GM23338 (cell line): ENCODE measurements at regions not wholly inside any gene's neighbourhood (a gene's known extent, or its start where the extent isn't known, plus 50 kb on each side); places are given as distances from the start of the nearest gene placed in this dataset.

Experiments used
- ATAC-seq: fragments of 200-7000 bp; cut with Tn5 transposase; 3 replicates; pipeline ENCODE4 v1.9.1; 2020
- DNase-seq: peaks from one replicate; pipeline ENCODE4 v3.0.0-alpha.2; 2015; ENCODE audit warnings: low spot score
- H2AFZ ChIP-seq: fragments of 200-600 bp; sonication (generic); 2 replicates; pipeline ENCODE4 v1.8.0; 2016; ENCODE audit warnings: antibody characterized with exemption, mild to moderate bottlenecking, moderate library complexity
- H3F3A ChIP-seq: fragments of 200-600 bp; sonication (generic); replicated peaks from 2 replicates; pipeline ENCODE4 v1.8.0; 2017; ENCODE audit warnings: antibody characterized with exemption, mixed run types, low read depth
- H3K27ac ChIP-seq: fragments of 200-600 bp; sonication (generic); 2 replicates; pipeline ENCODE4 v1.6.1; 2016; ENCODE audit warnings: low read depth
- H3K27me3 ChIP-seq: fragments of 200-600 bp; sonication (generic); 2 replicates; pipeline ENCODE4 v1.8.0; 2016; ENCODE audit warnings: mild to moderate bottlenecking, mixed run types, moderate library complexity; ENCODE audit not compliant: insufficient read depth
- H3K36me3 ChIP-seq: fragments of 200-600 bp; sonication (generic); 2 replicates; pipeline ENCODE4 v1.8.0; 2016; ENCODE audit warnings: mild to moderate bottlenecking; ENCODE audit not compliant: insufficient read depth
- H3K4me1 ChIP-seq: fragments of 200-600 bp; sonication (generic); 2 replicates; pipeline ENCODE4 v1.8.0; 2016; ENCODE audit warnings: mild to moderate bottlenecking, moderate library complexity; ENCODE audit not compliant: insufficient read depth
- H3K4me2 ChIP-seq: fragments of 200-600 bp; sonication (generic); 2 replicates; pipeline ENCODE4 v1.7.1; 2017; ENCODE audit warnings: mixed run types
- H3K4me3 ChIP-seq: fragments of 200-600 bp; sonication (generic); 2 replicates; pipeline ENCODE4 v1.6.1; 2016; ENCODE audit warnings: mixed run types
- H3K79me2 ChIP-seq: fragments of 200-600 bp; sonication (generic); replicated peaks from 2 replicates; pipeline ENCODE4 v1.8.0; 2017; ENCODE audit warnings: mild to moderate bottlenecking; ENCODE audit not compliant: insufficient read depth
- H3K9me2 ChIP-seq: fragments of 200-600 bp; sonication (generic); 2 replicates; pipeline ENCODE4 v1.8.0; 2017; ENCODE audit not compliant: insufficient read depth
- H4K20me1 ChIP-seq: fragments of 200-600 bp; sonication (generic); replicated peaks from 2 replicates; pipeline ENCODE4 v1.8.0; 2017; ENCODE audit warnings: mild to moderate bottlenecking; ENCODE audit not compliant: insufficient read depth
- H3K27ac Mint-ChIP-seq: 2 replicates; pipeline ENCODE4 v1.8.0; 2020; ENCODE audit warnings: inconsistent platforms, mild to moderate bottlenecking, moderate library complexity, mixed read lengths
- H3K27me3 Mint-ChIP-seq: 3 replicates; pipeline ENCODE4 v1.8.0; 2022; ENCODE audit warnings: low read depth, mild to moderate bottlenecking, moderate library complexity, mixed read lengths, inconsistent platforms; ENCODE audit not compliant: insufficient read depth, poor library complexity
- H3K36me3 Mint-ChIP-seq: 3 replicates; pipeline ENCODE4 v1.8.0; 2021; ENCODE audit warnings: low read depth, mild to moderate bottlenecking, inconsistent platforms, moderate library complexity, mixed read lengths
- H3K4me1 Mint-ChIP-seq: 3 replicates; pipeline ENCODE4 v1.8.0; 2020; ENCODE audit warnings: mild to moderate bottlenecking, inconsistent platforms, mixed read lengths
- H3K4me3 Mint-ChIP-seq: 3 replicates; pipeline ENCODE4 v1.8.0; 2021; ENCODE audit warnings: moderate library complexity, mild to moderate bottlenecking, inconsistent platforms, mixed read lengths
- H3K9me3 Mint-ChIP-seq: 3 replicates; pipeline ENCODE4 v1.8.0; 2020; ENCODE audit warnings: moderate library complexity, mild to moderate bottlenecking, inconsistent platforms, mixed read lengths
- CREB1 ChIP-seq: fragments of 250-450 bp; sonication (Bioruptor Pico); IDR thresholded peaks from 2 replicates; pipeline ENCODE4 v1.5.0; 2020; ENCODE audit warnings: low read depth, mild to moderate bottlenecking, moderate library complexity
- EZH2 ChIP-seq: fragments of 200-600 bp; sonication (generic); IDR thresholded peaks from one replicate; pipeline ENCODE4 v1.8.0; 2017; ENCODE audit warnings: antibody characterized with exemption, mild to moderate bottlenecking, low read depth; ENCODE audit not compliant: unreplicated experiment
- EZH2phosphoT487 ChIP-seq: fragments of 200-600 bp; sonication (generic); IDR thresholded peaks from one replicate; pipeline ENCODE4 v1.8.1; 2018; ENCODE audit warnings: antibody characterized with exemption; ENCODE audit not compliant: unreplicated experiment
- JUNB ChIP-seq: IDR thresholded peaks from one replicate; pipeline ENCODE4 v1.6.1; 2016; ENCODE audit warnings: antibody characterized with exemption; ENCODE audit not compliant: unreplicated experiment
- NANOG ChIP-seq: IDR thresholded peaks from 2 replicates; pipeline ENCODE4 v1.6.1; 2016; ENCODE audit warnings: antibody characterized with exemption, borderline replicate concordance
- POLR2AphosphoS5 ChIP-seq: IDR thresholded peaks from 2 replicates; pipeline ENCODE4 v1.6.1; 2016; ENCODE audit warnings: antibody characterized with exemption, low read depth
- STAT1 ChIP-seq: IDR thresholded peaks from one replicate; pipeline ENCODE4 v1.6.1; 2016; ENCODE audit warnings: antibody characterized with exemption; ENCODE audit not compliant: unreplicated experiment
- ZNF114 ChIP-seq: fragments of 250-450 bp; sonication (Bioruptor Pico); IDR thresholded peaks from 2 replicates; pipeline ENCODE4 v1.5.0; 2020; ENCODE audit warnings: mild to moderate bottlenecking, moderate library complexity
- ZNF331 ChIP-seq: fragments of 250-450 bp; sonication (Bioruptor Pico); IDR thresholded peaks from 2 replicates; pipeline ENCODE4 v1.5.0; 2020; ENCODE audit warnings: low read depth, mild to moderate bottlenecking, moderate library complexity
- TF ChIP-seq, protein P1 (sequence below): IDR thresholded peaks from one replicate; pipeline ENCODE4 v1.6.1; 2018; ENCODE audit warnings: antibody characterized with exemption; ENCODE audit not compliant: unreplicated experiment
- TF ChIP-seq, protein P2 (sequence below), 2 experiments: fragments of 200-600 bp in 1 of 2; sonication (generic) in 1 of 2; conservative IDR thresholded peaks; 2 replicates each; pipeline versions ENCODE4 v1.5.1 to v1.6.1; 2016 to 2017; ENCODE audit warnings: antibody characterized with exemption in 2 of 2, low read depth in 2 of 2, mild to moderate bottlenecking in 2 of 2, moderate library complexity in 1 of 2
- TF ChIP-seq, protein P3 (sequence below): IDR thresholded peaks from 2 replicates; pipeline ENCODE4 v1.6.1; 2016; ENCODE audit warnings: antibody characterized with exemption
- TF ChIP-seq, protein P4 (sequence below): fragments of 250-450 bp; sonication (Bioruptor Pico); IDR thresholded peaks from 2 replicates; pipeline ENCODE4 v1.5.0; 2020; ENCODE audit warnings: mild to moderate bottlenecking, moderate library complexity

DNA sequence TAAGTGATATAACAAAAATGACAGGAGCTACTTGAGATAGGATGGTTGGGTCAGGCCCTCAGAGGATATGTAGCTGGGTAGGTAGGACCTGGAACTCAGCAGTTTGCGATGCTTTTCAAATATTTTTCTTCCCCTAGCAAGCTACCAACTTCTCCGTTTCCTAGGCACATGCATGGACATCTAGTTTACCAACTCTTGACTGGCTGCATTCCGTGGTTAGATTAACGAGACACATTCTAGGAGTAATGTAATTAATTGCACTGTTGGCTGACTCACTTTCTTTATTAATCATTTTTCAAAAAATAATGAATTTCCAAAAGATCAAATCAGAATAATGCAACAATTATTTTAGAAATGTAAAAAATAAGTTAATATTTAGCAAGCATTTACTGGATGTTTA lies 95.9 kb downstream of the MACIR start:
- TF ChIP-seq, protein P1, sequence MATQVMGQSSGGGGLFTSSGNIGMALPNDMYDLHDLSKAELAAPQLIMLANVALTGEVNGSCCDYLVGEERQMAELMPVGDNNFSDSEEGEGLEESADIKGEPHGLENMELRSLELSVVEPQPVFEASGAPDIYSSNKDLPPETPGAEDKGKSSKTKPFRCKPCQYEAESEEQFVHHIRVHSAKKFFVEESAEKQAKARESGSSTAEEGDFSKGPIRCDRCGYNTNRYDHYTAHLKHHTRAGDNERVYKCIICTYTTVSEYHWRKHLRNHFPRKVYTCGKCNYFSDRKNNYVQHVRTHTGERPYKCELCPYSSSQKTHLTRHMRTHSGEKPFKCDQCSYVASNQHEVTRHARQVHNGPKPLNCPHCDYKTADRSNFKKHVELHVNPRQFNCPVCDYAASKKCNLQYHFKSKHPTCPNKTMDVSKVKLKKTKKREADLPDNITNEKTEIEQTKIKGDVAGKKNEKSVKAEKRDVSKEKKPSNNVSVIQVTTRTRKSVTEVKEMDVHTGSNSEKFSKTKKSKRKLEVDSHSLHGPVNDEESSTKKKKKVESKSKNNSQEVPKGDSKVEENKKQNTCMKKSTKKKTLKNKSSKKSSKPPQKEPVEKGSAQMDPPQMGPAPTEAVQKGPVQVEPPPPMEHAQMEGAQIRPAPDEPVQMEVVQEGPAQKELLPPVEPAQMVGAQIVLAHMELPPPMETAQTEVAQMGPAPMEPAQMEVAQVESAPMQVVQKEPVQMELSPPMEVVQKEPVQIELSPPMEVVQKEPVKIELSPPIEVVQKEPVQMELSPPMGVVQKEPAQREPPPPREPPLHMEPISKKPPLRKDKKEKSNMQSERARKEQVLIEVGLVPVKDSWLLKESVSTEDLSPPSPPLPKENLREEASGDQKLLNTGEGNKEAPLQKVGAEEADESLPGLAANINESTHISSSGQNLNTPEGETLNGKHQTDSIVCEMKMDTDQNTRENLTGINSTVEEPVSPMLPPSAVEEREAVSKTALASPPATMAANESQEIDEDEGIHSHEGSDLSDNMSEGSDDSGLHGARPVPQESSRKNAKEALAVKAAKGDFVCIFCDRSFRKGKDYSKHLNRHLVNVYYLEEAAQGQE: no peak
- TF ChIP-seq, protein P2, sequence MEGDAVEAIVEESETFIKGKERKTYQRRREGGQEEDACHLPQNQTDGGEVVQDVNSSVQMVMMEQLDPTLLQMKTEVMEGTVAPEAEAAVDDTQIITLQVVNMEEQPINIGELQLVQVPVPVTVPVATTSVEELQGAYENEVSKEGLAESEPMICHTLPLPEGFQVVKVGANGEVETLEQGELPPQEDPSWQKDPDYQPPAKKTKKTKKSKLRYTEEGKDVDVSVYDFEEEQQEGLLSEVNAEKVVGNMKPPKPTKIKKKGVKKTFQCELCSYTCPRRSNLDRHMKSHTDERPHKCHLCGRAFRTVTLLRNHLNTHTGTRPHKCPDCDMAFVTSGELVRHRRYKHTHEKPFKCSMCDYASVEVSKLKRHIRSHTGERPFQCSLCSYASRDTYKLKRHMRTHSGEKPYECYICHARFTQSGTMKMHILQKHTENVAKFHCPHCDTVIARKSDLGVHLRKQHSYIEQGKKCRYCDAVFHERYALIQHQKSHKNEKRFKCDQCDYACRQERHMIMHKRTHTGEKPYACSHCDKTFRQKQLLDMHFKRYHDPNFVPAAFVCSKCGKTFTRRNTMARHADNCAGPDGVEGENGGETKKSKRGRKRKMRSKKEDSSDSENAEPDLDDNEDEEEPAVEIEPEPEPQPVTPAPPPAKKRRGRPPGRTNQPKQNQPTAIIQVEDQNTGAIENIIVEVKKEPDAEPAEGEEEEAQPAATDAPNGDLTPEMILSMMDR (conservative IDR thresholded peaks at IDR 0.05; ENCODE audit: low read depth in 2 of 2): no peak
- TF ChIP-seq NANOG: no peak
- no peak for TF ChIP-seq EZH2phosphoT487
- no peak for TF ChIP-seq EZH2
- no peak for TF ChIP-seq POLR2AphosphoS5
- TF ChIP-seq, protein P3, sequence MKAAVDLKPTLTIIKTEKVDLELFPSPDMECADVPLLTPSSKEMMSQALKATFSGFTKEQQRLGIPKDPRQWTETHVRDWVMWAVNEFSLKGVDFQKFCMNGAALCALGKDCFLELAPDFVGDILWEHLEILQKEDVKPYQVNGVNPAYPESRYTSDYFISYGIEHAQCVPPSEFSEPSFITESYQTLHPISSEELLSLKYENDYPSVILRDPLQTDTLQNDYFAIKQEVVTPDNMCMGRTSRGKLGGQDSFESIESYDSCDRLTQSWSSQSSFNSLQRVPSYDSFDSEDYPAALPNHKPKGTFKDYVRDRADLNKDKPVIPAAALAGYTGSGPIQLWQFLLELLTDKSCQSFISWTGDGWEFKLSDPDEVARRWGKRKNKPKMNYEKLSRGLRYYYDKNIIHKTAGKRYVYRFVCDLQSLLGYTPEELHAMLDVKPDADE: no peak
- TF ChIP-seq CREB1 (CRISPR knock-in tag): no peak
- no peak for TF ChIP-seq ZNF331 (CRISPR knock-in tag)
- TF ChIP-seq, protein P4, sequence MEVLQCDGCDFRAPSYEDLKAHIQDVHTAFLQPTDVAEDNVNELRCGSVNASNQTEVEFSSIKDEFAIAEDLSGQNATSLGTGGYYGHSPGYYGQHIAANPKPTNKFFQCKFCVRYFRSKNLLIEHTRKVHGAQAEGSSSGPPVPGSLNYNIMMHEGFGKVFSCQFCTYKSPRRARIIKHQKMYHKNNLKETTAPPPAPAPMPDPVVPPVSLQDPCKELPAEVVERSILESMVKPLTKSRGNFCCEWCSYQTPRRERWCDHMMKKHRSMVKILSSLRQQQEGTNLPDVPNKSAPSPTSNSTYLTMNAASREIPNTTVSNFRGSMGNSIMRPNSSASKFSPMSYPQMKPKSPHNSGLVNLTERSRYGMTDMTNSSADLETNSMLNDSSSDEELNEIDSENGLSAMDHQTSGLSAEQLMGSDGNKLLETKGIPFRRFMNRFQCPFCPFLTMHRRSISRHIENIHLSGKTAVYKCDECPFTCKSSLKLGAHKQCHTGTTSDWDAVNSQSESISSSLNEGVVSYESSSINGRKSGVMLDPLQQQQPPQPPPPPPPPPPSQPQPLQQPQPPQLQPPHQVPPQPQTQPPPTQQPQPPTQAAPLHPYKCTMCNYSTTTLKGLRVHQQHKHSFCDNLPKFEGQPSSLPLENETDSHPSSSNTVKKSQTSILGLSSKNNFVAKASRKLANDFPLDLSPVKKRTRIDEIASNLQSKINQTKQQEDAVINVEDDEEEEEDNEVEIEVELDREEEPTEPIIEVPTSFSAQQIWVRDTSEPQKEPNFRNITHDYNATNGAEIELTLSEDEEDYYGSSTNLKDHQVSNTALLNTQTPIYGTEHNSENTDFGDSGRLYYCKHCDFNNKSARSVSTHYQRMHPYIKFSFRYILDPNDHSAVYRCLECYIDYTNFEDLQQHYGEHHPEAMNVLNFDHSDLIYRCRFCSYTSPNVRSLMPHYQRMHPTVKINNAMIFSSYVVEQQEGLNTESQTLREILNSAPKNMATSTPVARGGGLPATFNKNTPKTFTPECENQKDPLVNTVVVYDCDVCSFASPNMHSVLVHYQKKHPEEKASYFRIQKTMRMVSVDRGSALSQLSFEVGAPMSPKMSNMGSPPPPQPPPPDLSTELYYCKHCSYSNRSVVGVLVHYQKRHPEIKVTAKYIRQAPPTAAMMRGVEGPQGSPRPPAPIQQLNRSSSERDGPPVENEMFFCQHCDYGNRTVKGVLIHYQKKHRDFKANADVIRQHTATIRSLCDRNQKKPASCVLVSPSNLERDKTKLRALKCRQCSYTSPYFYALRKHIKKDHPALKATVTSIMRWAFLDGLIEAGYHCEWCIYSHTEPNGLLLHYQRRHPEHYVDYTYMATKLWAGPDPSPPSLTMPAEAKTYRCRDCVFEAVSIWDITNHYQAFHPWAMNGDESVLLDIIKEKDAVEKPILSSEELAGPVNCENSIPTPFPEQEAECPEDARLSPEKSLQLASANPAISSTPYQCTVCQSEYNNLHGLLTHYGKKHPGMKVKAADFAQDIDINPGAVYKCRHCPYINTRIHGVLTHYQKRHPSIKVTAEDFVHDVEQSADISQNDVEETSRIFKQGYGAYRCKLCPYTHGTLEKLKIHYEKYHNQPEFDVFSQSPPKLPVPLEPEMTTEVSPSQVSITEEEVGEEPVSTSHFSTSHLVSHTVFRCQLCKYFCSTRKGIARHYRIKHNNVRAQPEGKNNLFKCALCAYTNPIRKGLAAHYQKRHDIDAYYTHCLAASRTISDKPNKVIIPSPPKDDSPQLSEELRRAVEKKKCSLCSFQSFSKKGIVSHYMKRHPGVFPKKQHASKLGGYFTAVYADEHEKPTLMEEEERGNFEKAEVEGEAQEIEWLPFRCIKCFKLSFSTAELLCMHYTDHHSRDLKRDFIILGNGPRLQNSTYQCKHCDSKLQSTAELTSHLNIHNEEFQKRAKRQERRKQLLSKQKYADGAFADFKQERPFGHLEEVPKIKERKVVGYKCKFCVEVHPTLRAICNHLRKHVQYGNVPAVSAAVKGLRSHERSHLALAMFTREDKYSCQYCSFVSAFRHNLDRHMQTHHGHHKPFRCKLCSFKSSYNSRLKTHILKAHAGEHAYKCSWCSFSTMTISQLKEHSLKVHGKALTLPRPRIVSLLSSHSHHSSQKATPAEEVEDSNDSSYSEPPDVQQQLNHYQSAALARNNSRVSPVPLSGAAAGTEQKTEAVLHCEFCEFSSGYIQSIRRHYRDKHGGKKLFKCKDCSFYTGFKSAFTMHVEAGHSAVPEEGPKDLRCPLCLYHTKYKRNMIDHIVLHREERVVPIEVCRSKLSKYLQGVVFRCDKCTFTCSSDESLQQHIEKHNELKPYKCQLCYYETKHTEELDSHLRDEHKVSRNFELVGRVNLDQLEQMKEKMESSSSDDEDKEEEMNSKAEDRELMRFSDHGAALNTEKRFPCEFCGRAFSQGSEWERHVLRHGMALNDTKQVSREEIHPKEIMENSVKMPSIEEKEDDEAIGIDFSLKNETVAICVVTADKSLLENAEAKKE (CRISPR knock-in tag): no peak
- no peak for TF ChIP-seq ZNF114 (CRISPR knock-in tag)
- no peak for TF ChIP-seq STAT1
- no peak for TF ChIP-seq JUNB
- ATAC-seq (no peak), DNase-seq (no peak)
- Mint-ChIP-seq H3K36me3 (no peaks in the 10 kb centered on the region), H3K27me3 (no peaks in the 10 kb centered on the region), H3K9me3 (no peaks in the 10 kb centered on the region), H3K27ac (no peak overlapping the region), H3K4me1 (peaks cover 2% of the 10 kb centered on the region; the same call in 1 of the 3 replicates), H3K4me3 (no peak overlapping the region)
- no peaks in the 10 kb centered on the region for H3K36me3 ChIP-seq
- H3F3A ChIP-seq: no peaks in the 10 kb centered on the region
- no peak overlapping the region for H3K4me3 ChIP-seq
- no peaks in the 10 kb centered on the region for H3K4me1 ChIP-seq
- H3K27ac ChIP-seq: no peak overlapping the region
- H4K20me1 ChIP-seq: no peaks in the 10 kb centered on the region
- no peaks in the 10 kb centered on the region for H3K27me3 ChIP-seq
- no peak overlapping the region for H3K4me2 ChIP-seq
- no peaks in the 10 kb centered on the region for H3K9me2 ChIP-seq
- H3K79me2 ChIP-seq: no peaks in the 10 kb centered on the region
- no peak overlapping the region for H2AFZ ChIP-seq
